ENCODE measurements at regions not wholly inside any gene's neighbourhood (a gene's known extent, or its start where the extent isn't known, plus 50 kb on each side); places are given as distances from the start of the nearest gene placed in this dataset.

GRCh38 chr2:18440777-18441176 is 119.7 kb downstream of the RDH14 start:
- H3K27ac ChIP-seq (ENCODE audit: extremely low read depth, low read depth, low read length): no peak overlapping the region
- TF ChIP-seq ZNF416 (tag by site-specific recombination; IDR thresholded peaks at IDR 0.05): no peak
- no peak for TF ChIP-seq PRDM2 (tag by site-specific recombination; IDR thresholded peaks at IDR 0.05; ENCODE audit: borderline replicate concordance)
- TF ChIP-seq ZNF449 (tag by site-specific recombination; IDR thresholded peaks at IDR 0.05): no peak
- no peak for TF ChIP-seq BCL11A (tag by site-specific recombination; IDR thresholded peaks at IDR 0.05; ENCODE audit: low read depth)
- TF ChIP-seq ZNF837 (tag by site-specific recombination; IDR thresholded peaks at IDR 0.05): no peak
- TF ChIP-seq ZBTB21 (tag by site-specific recombination; IDR thresholded peaks at IDR 0.05): no peak
- no peak for TF ChIP-seq KLF17 (tag by site-specific recombination; IDR thresholded peaks at IDR 0.05)
- no peak for TF ChIP-seq MZF1 (tag by site-specific recombination; IDR thresholded peaks at IDR 0.05; ENCODE audit: borderline replicate concordance)
- CTCF ChIA-PET: no interaction called here
- no peaks in the 10 kb centered on the region for H3K9me3 ChIP-seq (ENCODE audit: control insufficient read depth, insufficient read depth, low read depth, low read length)
- no peaks in the 10 kb centered on the region for H3K4me1 ChIP-seq (ENCODE audit: control insufficient read depth, insufficient read depth, low read length)
- POLR2A ChIA-PET: no interaction called here
- H3K4me3 ChIP-seq (ENCODE audit: low read depth, low read length): no peak overlapping the region
- H3K36me3 ChIP-seq (ENCODE audit: control insufficient read depth in 2 of 2, insufficient read depth in 1 of 2, low read length in 2 of 2): no peaks in the 10 kb centered on the region

GRCh38 chr2:18440141-18440661 is 120.3 kb downstream of the RDH14 start:
- H3K4me3 ChIP-seq (ENCODE audit: low read depth, low read length): no peak overlapping the region
- H3K9me3 ChIP-seq (ENCODE audit: control insufficient read depth, insufficient read depth, low read depth, low read length): no peaks in the 10 kb centered on the region
- POLR2A ChIA-PET: no interaction called here
- CTCF ChIA-PET: interaction anchor here (0.7 kb wide), 1 partner anchor 442 kb away, joined by 3 read pairs; no protein-coding TSS in a partner anchor
- no peaks in the 10 kb centered on the region for H3K4me1 ChIP-seq (ENCODE audit: control insufficient read depth, insufficient read depth, low read length)
- H3K27ac ChIP-seq (ENCODE audit: extremely low read depth, low read depth, low read length): no peak overlapping the region
- H3K36me3 ChIP-seq (ENCODE audit: control insufficient read depth in 2 of 2, insufficient read depth in 1 of 2, low read length in 2 of 2): no peaks in the 10 kb centered on the region
- TF ChIP-seq ZEB2 (tag by site-specific recombination; IDR thresholded peaks at IDR 0.05): no peak
- no peak for TF ChIP-seq ZSCAN4 (tag by site-specific recombination; IDR thresholded peaks at IDR 0.05)
- TF ChIP-seq PRDM2 (tag by site-specific recombination; IDR thresholded peaks at IDR 0.05; ENCODE audit: borderline replicate concordance): no peak
- TF ChIP-seq KLF1 (tag by site-specific recombination; IDR thresholded peaks at IDR 0.05): no peak
- no peak for TF ChIP-seq ZNF148 (tag by site-specific recombination; IDR thresholded peaks at IDR 0.05; ENCODE audit: borderline replicate concordance)
- no peak for TF ChIP-seq ZNF560 (tag by site-specific recombination; IDR thresholded peaks at IDR 0.05; ENCODE audit: borderline replicate concordance)
- TF ChIP-seq RBAK (tag by site-specific recombination; IDR thresholded peaks at IDR 0.05): no peak

All from HEK293 (cell line).